ENCODE measurements at regions not wholly inside any gene's neighbourhood (a gene's known extent, or its start where the extent isn't known, plus 50 kb on each side); places are given as distances from the start of the nearest gene placed in this dataset.
A peak's percentile ranks its signal among the peaks of the same experiment; 100 is the strongest.
"Not testable (repeated sequence)": the region's sequence is repeated elsewhere in the genome, so short reads cannot be mapped to it uniquely, and the experiment has no call there.

- DNase-seq (ENCODE audit: low read depth in 2 of 2) = no peak
Observed at GRCh38 chr7:152543799-152544198, 108.0 kb upstream of the KMT2C start.

- DNase-seq (ENCODE audit: low read depth in 2 of 2) = no peak
Observed at GRCh38 chr7:152541892-152542291, 106.1 kb upstream of the KMT2C start.

- DNase-seq (ENCODE audit: low read depth in 2 of 2) = not testable (repeated sequence)
Observed at GRCh38 chr7:152539190-152539495, 103.3 kb upstream of the KMT2C start.

GRCh38 chr7:152538346-152539189 is 102.8 kb upstream of the KMT2C start:
- DNase-seq (ENCODE audit: low read depth in 2 of 2) = not testable (repeated sequence)

- no peak for DNase-seq (ENCODE audit: low read depth in 2 of 2)
Observed at GRCh38 chr7:152537639-152538038, 101.8 kb upstream of the KMT2C start.

GRCh38 chr7:152528612-152529011 is 92.8 kb upstream of the KMT2C start:
- no peak for DNase-seq (ENCODE audit: low read depth in 2 of 2)

- DNase-seq (ENCODE audit: low read depth in 2 of 2) = peak in 1 of 2 experiments; percentile 11
Observed at GRCh38 chr7:152527610-152528032, 91.8 kb upstream of the KMT2C start.

- no peak for DNase-seq (ENCODE audit: low read depth in 2 of 2)
Observed at GRCh38 chr7:152523916-152524315, 88.1 kb upstream of the KMT2C start.

GRCh38 chr7:152522571-152523067 is 86.8 kb upstream of the KMT2C start:
- no peak for DNase-seq (ENCODE audit: low read depth in 2 of 2)

- no peak for DNase-seq (ENCODE audit: low read depth in 2 of 2)
Observed at GRCh38 chr7:152521420-152522337, 85.9 kb upstream of the KMT2C start.

GRCh38 chr7:152520861-152521302 is 85.1 kb upstream of the KMT2C start:
- no peak for DNase-seq (ENCODE audit: low read depth in 2 of 2)

GRCh38 chr7:152519290-152519689 is 83.5 kb upstream of the KMT2C start:
- DNase-seq (ENCODE audit: low read depth in 2 of 2) = no peak

GRCh38 chr7:152516216-152516615 is 80.4 kb upstream of the KMT2C start:
- no peak for DNase-seq (ENCODE audit: low read depth in 2 of 2)

GRCh38 chr7:152515266-152515950 is 79.6 kb upstream of the KMT2C start:
- not testable (repeated sequence) for DNase-seq (ENCODE audit: low read depth in 2 of 2)

GRCh38 chr7:152514771-152515105 is 78.9 kb upstream of the KMT2C start:
- no peak for DNase-seq (ENCODE audit: low read depth in 2 of 2)

GRCh38 chr7:152513861-152514770 is 78.3 kb upstream of the KMT2C start:
- no peak for DNase-seq (ENCODE audit: low read depth in 2 of 2)

- no peak for DNase-seq (ENCODE audit: low read depth in 2 of 2)
Observed at GRCh38 chr7:152512706-152513105, 76.9 kb upstream of the KMT2C start.

- DNase-seq (ENCODE audit: low read depth in 2 of 2) = no peak
Observed at GRCh38 chr7:152511736-152512135, 75.9 kb upstream of the KMT2C start.

- no peak for DNase-seq (ENCODE audit: low read depth in 2 of 2)
Observed at GRCh38 chr7:152508701-152509100, 72.9 kb upstream of the KMT2C start.

- DNase-seq (ENCODE audit: low read depth in 2 of 2) = no peak
Observed at GRCh38 chr7:152505606-152506005, 69.8 kb upstream of the KMT2C start.

- no peak for DNase-seq (ENCODE audit: low read depth in 2 of 2)
Observed at GRCh38 chr7:152504816-152505215, 69.0 kb upstream of the KMT2C start.

All from fibroblast of skin of left biceps (primary cell).